ENCODE measurements at regions not wholly inside any gene's neighbourhood (a gene's known extent, or its start where the extent isn't known, plus 50 kb on each side); places are given as distances from the start of the nearest gene placed in this dataset.

DNA sequence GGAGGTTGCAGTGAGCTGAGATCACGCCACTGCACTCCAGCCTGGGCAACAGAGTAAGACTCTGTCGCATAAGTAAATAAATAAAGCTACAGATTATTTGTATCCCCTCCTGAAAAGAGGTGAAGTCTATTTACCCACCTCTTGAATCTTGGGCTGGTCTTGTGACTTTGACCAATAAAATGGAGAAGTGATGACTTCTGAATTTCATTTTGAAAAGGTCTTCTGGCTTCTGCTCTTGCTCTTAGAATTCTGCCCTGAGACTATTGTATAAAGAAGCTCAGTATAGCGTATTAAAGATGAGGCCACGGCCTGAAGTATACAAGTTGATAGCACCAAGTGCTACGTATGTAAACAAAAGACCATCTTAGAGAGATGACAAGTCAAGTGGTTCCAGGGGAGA, 88.3 kb upstream of the AMN1 start (continued):
- TF ChIP-seq, protein P1, sequence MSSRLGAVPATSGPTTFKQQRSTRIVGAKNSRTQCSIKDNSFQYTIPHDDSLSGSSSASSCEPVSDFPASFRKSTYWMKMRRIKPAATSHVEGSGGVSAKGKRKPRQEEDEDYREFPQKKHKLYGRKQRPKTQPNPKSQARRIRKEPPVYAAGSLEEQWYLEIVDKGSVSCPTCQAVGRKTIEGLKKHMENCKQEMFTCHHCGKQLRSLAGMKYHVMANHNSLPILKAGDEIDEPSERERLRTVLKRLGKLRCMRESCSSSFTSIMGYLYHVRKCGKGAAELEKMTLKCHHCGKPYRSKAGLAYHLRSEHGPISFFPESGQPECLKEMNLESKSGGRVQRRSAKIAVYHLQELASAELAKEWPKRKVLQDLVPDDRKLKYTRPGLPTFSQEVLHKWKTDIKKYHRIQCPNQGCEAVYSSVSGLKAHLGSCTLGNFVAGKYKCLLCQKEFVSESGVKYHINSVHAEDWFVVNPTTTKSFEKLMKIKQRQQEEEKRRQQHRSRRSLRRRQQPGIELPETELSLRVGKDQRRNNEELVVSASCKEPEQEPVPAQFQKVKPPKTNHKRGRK (tag; IDR thresholded peaks at IDR 0.05), result no peak
- TF ChIP-seq MCM3 (IDR thresholded peaks at IDR 0.05), result no peak

DNA sequence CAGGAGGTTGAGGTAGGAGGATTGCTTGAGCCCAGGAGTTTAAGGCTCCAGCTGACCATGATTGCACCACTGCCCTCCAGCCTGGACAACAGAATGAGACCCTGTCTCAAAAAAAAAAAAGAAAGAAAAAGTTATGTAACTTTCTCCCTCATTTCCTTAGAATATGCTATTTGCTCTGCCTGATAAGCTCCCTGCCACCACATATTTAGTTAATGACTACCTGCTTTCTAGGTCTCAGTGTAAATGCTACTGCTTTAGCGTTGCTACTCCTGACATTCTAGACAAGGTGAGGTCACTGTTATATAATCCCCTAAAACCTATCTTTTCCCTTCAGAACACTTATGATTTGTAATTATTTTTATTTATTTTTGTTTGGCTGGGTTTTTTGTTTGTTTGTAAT, 86.3 kb upstream of the AMN1 start:
- Histone ChIP-seq H3K27me3 (ENCODE audit: control insufficient read depth in 2 of 2, insufficient read depth in 2 of 2, low read length in 2 of 2) (no peaks in the 10 kb centered on the region), H2AFZ (ENCODE audit: low read depth, low read length) (no peak overlapping the region), H3K4me1 (replicated peaks in 1 of 2; ENCODE audit: control insufficient read depth in 2 of 2, insufficient read depth in 2 of 2, low read length in 2 of 2) (peaks cover 0 to 4% of the 10 kb centered on the region in 2 experiments; a peak in 1 of 5 replicates), H3K36me3 (ENCODE audit: control insufficient read depth, insufficient read depth, low read length) (no peaks in the 10 kb centered on the region), H3K4me2 (ENCODE audit: insufficient read depth, low read length) (no peak overlapping the region), H3K9ac (ENCODE audit: insufficient read depth in 1 of 2, low read depth in 2 of 2, low read length in 2 of 2) (no peak overlapping the region), H3K27ac (ENCODE audit: extremely low read depth, low read depth, low read length) (no peak overlapping the region), H3K79me2 (ENCODE audit: control insufficient read depth, insufficient read depth, low read length) (no peaks in the 10 kb centered on the region), H3K9me3 (replicated peaks; ENCODE audit: control insufficient read depth, insufficient read depth, low read depth, low read length) (no peaks in the 10 kb centered on the region), H3K4me3 (no peak overlapping the region), H4K20me1 (replicated peaks; ENCODE audit: control insufficient read depth, insufficient read depth, low read length) (no peaks in the 10 kb centered on the region), H3K9me1 (ENCODE audit: control insufficient read depth, insufficient read depth, low read length) (no peaks in the 10 kb centered on the region)
- 24% methylated on average over 1 of the region's 1 CpG for WGBS (ENCODE audit: insufficient coverage, low coverage, missing lambda C conversion rate)
- CTCF ChIA-PET (ENCODE audit: low intra/inter-chr PET ratio), result no interaction called here
- in situ Hi-C loops (cut with MboI), result no loop called here
- POLR2A ChIA-PET, result interaction anchor here (0.7 kb wide), 1 partner anchor 155 kb away, joined by 3 read pairs; the partner anchor contains the start of gene ETFBKMT
- BruUV-seq (replicated peaks), result no TSS peak
- FAIRE-seq, result no peak
- DNase-seq (ENCODE audit: extremely low read depth in 1 of 4, low spot score in 3 of 4), result no peak
- intact Hi-C loops (cut with micrococcal nuclease), result loop anchor here (10.0 kb wide), 1 partner anchor 130 kb away; no protein-coding TSS in a partner anchor
- TF ChIP-seq RBM39 (optimal IDR thresholded peaks at IDR 0.05; ENCODE audit: low read depth, low read length) (no peak), ZFP1 (CRISPR knock-in tag; IDR thresholded peaks at IDR 0.05) (no peak), CHCHD3 (CRISPR knock-in tag; IDR thresholded peaks at IDR 0.05) (no peak), SMAD4 (CRISPR knock-in tag; conservative IDR thresholded peaks at IDR 0.05) (no peak), ZFPM2 (CRISPR knock-in tag; IDR thresholded peaks at IDR 0.05) (no peak)
- TF ChIP-seq, protein P2, sequence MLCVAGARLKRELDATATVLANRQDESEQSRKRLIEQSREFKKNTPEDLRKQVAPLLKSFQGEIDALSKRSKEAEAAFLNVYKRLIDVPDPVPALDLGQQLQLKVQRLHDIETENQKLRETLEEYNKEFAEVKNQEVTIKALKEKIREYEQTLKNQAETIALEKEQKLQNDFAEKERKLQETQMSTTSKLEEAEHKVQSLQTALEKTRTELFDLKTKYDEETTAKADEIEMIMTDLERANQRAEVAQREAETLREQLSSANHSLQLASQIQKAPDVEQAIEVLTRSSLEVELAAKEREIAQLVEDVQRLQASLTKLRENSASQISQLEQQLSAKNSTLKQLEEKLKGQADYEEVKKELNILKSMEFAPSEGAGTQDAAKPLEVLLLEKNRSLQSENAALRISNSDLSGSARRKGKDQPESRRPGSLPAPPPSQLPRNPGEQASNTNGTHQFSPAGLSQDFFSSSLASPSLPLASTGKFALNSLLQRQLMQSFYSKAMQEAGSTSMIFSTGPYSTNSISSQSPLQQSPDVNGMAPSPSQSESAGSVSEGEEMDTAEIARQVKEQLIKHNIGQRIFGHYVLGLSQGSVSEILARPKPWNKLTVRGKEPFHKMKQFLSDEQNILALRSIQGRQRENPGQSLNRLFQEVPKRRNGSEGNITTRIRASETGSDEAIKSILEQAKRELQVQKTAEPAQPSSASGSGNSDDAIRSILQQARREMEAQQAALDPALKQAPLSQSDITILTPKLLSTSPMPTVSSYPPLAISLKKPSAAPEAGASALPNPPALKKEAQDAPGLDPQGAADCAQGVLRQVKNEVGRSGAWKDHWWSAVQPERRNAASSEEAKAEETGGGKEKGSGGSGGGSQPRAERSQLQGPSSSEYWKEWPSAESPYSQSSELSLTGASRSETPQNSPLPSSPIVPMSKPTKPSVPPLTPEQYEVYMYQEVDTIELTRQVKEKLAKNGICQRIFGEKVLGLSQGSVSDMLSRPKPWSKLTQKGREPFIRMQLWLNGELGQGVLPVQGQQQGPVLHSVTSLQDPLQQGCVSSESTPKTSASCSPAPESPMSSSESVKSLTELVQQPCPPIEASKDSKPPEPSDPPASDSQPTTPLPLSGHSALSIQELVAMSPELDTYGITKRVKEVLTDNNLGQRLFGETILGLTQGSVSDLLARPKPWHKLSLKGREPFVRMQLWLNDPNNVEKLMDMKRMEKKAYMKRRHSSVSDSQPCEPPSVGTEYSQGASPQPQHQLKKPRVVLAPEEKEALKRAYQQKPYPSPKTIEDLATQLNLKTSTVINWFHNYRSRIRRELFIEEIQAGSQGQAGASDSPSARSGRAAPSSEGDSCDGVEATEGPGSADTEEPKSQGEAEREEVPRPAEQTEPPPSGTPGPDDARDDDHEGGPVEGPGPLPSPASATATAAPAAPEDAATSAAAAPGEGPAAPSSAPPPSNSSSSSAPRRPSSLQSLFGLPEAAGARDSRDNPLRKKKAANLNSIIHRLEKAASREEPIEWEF (CRISPR knock-in tag; IDR thresholded peaks at IDR 0.05), result no peak
- TF ChIP-seq, protein P3, sequence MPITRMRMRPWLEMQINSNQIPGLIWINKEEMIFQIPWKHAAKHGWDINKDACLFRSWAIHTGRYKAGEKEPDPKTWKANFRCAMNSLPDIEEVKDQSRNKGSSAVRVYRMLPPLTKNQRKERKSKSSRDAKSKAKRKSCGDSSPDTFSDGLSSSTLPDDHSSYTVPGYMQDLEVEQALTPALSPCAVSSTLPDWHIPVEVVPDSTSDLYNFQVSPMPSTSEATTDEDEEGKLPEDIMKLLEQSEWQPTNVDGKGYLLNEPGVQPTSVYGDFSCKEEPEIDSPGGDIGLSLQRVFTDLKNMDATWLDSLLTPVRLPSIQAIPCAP (CRISPR knock-in tag; IDR thresholded peaks at IDR 0.05; ENCODE audit: borderline replicate concordance), result no peak
- no peak for ATAC-seq

Data from K562 (cell line).